ENCODE measurements at regions not wholly inside any gene's neighbourhood (a gene's known extent, or its start where the extent isn't known, plus 50 kb on each side); places are given as distances from the start of the nearest gene placed in this dataset.

- TF ChIP-seq CTCF (optimal IDR thresholded peaks at IDR 0.05 in 1 of 3, IDR thresholded peaks at IDR 0.05 in 1 of 3, conservative IDR thresholded peaks at IDR 0.05 in 1 of 3; ENCODE audit: extremely low read depth in 1 of 3, insufficient read depth in 2 of 3, low read length in 3 of 3) = no peak
- no peak for TF ChIP-seq EZH2 (IDR thresholded peaks at IDR 0.05; ENCODE audit: low read length)
Observed at GRCh38 chr12:76264611-76265012, 83.6 kb downstream of the BBS10 start.
